LNCAP (cell line): ENCODE measurements at regions not wholly inside any gene's neighbourhood (a gene's known extent, or its start where the extent isn't known, plus 50 kb on each side); places are given as distances from the start of the nearest gene placed in this dataset.

ENCODE experiments used
- TF ChIP-seq, protein P1 (sequence below): fragments of 450-650 bp; IDR thresholded peaks from 2 replicates; pipeline ENCODE4 v1.5.1; 2017; ENCODE audit warnings: mild to moderate bottlenecking

DNA sequence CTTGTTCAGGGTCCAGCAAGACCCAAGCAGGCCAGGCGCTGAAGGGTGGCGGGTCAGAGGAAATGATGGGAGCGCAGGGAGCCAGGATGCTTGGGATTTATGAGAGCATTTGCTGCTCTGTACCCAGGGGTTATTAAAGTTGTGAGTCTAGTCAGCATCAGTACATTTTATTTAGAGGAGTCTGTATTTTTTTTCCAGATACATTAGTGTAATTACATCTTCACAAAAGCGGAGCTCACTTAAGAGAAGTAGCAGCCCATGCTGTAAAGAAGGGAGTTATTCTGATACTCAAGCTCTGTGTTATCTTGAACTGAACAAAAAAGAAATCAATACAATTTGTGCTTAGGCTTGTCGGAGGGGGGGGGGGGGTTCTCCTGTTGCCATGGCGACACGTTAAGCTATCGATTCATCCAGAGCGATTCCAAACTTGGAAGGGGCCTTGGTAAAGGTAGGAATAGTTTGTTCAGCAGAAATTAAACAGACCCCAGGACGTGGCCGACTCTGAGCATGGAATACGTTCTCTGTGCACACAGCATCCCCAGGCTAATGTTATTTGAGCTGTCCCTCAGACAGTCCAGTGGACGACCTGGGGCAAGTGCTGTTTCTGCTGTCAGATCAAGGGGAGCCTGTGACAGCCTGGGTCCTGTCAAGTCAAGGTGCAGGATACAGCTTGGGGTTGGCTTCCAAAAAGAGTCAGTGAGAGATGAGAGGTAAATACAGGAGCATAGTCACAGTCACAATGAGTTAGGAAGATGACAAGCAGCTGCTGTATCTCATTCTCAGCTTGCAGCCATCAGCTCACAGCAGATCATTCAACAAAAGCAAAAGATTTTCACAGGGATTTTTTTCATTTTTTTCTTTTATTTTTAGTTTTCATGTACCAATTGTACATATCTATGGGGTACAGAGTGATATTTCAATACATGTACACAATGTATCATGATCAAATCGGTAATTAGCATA lies 387.6 kb downstream of the DCDC2C start:
- TF ChIP-seq, protein P1, sequence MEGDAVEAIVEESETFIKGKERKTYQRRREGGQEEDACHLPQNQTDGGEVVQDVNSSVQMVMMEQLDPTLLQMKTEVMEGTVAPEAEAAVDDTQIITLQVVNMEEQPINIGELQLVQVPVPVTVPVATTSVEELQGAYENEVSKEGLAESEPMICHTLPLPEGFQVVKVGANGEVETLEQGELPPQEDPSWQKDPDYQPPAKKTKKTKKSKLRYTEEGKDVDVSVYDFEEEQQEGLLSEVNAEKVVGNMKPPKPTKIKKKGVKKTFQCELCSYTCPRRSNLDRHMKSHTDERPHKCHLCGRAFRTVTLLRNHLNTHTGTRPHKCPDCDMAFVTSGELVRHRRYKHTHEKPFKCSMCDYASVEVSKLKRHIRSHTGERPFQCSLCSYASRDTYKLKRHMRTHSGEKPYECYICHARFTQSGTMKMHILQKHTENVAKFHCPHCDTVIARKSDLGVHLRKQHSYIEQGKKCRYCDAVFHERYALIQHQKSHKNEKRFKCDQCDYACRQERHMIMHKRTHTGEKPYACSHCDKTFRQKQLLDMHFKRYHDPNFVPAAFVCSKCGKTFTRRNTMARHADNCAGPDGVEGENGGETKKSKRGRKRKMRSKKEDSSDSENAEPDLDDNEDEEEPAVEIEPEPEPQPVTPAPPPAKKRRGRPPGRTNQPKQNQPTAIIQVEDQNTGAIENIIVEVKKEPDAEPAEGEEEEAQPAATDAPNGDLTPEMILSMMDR, result no peak

DNA sequence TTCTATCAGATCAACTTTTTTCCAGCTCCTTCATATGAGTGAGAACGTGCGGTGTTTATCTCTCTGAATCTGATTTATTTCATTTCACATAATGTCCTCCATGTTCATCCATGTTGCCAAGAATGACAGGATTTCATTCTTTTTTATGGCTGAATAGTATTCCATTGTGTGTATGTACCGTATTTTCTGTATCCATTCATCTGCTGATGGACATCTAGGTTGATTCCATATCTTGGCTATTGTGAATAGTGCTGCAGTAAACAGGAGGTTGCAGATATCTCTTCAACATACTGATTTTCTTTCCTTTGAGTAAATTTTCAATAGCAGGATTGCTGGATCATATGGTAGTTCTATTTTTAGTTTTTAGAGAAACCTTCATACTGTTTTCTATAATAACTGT lies 388.5 kb downstream of the DCDC2C start:
- TF ChIP-seq, protein P1, result no peak

DNA sequence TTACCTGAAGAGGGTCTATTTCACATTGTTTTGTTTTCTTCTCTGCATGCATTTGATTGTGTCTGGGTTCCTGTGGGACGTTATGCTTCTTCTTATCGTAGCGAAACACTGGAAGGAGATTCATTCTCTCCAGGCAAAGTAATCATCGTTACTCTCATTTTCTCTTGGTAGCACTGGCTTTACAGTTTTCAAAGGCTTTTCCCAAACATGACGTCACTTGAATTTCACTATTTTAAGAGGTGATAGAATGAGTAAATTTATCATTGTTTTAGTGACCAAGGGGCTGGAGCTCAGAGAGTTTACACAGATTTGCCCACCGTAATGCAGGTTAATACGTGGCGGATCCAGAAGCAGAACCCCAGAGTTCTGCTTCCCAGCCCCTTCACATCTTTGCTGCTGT lies 391.4 kb downstream of the DCDC2C start:
- TF ChIP-seq, protein P1, result no peak

DNA sequence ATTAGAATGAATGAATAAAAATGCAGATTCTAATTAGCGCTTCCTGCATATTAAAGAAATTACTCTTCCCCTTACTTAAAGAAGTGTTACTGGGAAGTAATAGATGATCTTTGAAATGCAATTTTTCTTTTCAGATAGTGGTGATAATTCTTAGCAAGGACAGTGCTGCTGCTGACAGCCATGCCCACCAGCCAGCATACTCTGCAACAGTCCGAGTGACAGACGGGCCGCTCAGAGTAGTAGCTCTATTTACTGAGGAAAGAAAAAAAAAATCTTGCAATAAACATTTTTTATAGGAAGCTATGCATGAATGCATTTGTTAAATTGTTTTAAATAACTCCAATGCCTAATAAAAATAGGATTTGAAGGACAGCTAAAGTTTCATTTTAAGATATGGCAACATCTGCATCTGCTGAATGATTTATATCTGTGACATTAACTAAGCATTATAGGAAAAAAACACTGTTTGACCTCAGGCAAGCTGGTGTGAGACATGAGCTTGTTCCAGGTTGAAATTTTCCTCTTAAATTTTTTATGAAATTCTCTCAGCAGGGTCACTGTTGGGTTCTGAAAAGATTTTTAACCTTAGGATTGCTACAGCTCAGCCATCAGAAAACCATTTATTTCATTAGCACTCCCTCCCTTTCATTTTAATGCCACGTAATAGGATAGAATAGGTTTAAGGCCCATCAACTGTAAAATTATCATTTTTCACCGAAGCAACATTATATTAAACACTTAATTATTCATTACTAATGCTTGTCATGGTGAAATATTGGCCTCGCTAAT lies 393.8 kb downstream of the DCDC2C start:
- TF ChIP-seq, protein P1, result no peak

DNA sequence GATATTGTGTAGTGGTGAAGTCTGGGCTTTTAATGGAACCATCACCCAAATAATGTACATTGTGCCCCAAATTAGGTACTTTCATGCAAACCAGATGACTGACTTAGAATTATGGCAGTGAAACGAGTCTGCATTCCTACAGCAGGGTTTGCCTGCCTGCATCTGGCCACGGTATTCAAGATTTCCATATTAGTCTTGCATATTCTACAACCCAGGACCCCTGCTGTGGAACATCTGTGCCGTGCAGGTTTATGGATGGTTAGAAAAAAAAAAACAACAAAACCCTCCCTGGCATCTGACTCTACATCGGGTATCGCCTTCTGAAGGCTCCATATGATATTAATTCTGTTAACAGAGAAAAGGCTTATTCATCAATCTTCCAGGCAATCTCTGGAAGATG lies 394.8 kb downstream of the DCDC2C start:
- TF ChIP-seq, protein P1, result no peak

DNA sequence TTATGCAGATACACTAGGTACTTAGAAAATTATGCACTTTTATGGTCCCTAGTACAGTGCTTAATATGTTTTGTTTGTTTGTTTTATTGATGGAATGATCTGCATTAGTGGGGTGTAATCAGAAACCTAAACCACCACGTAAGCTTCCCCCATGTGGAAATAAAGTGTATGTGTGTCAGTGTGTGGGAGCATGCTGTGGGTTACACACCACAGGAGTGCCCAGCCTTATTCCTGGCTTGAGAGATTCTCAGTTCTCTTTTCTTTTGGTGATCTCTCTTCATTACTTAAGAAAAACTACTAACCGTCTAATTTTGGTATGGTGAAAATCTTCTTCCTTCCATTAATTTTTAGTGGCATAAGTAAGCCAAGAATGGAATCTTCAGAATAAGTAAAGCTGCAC lies 398.6 kb downstream of the DCDC2C start:
- TF ChIP-seq, protein P1, result no peak

DNA sequence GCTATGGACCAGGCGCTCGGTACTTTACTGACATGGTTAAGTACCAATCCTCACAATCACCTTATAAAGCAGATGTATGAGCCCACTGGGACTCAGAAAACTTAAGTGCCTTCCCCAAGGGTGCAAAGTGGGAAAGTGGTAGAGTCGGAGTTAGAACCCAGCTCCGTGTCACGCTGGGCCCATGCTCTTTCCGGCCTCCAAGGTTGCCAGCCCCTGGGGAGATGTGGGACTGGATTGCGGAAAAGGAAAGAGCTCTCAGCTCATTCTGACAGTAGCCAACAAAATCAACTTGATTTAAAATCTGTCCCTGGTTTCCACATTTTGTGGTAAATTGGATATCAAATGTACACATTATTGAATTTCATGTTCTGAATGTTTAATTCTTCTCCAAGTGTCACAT lies 403.8 kb downstream of the DCDC2C start:
- TF ChIP-seq, protein P1, result no peak
